Endothelial cell (in vitro differentiated cells): ENCODE measurements at regions not wholly inside any gene's neighbourhood (a gene's known extent, or its start where the extent isn't known, plus 50 kb on each side); places are given as distances from the start of the nearest gene placed in this dataset.

Source experiments
- DNase-seq: peaks from one replicate; pipeline ENCODE4 v3.0.0; 2021; ENCODE audit warnings: low spot score
- H3K27ac Mint-ChIP-seq: one replicate; pipeline ENCODE4 v1.8.0; 2021; ENCODE audit warnings: mixed read lengths, inconsistent platforms; ENCODE audit not compliant: unreplicated experiment
- H3K27me3 Mint-ChIP-seq: one replicate; pipeline ENCODE4 v1.8.0; 2021; ENCODE audit warnings: mild to moderate bottlenecking, moderate library complexity, mixed read lengths, inconsistent platforms; ENCODE audit not compliant: unreplicated experiment
- H3K36me3 Mint-ChIP-seq: one replicate; pipeline ENCODE4 v1.8.0; 2021; ENCODE audit warnings: mild to moderate bottlenecking, low read depth, mixed read lengths, inconsistent platforms; ENCODE audit not compliant: unreplicated experiment
- H3K4me1 Mint-ChIP-seq: one replicate; pipeline ENCODE4 v1.8.0; 2021; ENCODE audit warnings: mild to moderate bottlenecking, mixed read lengths, inconsistent platforms; ENCODE audit not compliant: unreplicated experiment
- H3K4me3 Mint-ChIP-seq: one replicate; pipeline ENCODE4 v1.8.0; 2021; ENCODE audit warnings: mild to moderate bottlenecking, mixed read lengths, inconsistent platforms; ENCODE audit not compliant: unreplicated experiment
- H3K9me3 Mint-ChIP-seq: one replicate; pipeline ENCODE4 v1.8.0; 2021; ENCODE audit warnings: mixed read lengths, inconsistent platforms; ENCODE audit not compliant: unreplicated experiment
- CTCF ChIP-seq: fragments of 200-600 bp; sonication (generic); IDR thresholded peaks from one replicate; pipeline ENCODE4 v1.5.0; 2021; ENCODE audit warnings: antibody characterized with exemption; ENCODE audit not compliant: unreplicated experiment

GRCh38 chr15:70494517-70494851 is 268.9 kb downstream of the UACA start:
- Mint-ChIP-seq H3K27me3 (peaks cover 4% of the 10 kb centered on the region), H3K4me1 (peaks cover 8% of the 10 kb centered on the region), H3K36me3 (peaks cover 3% of the 10 kb centered on the region), H3K9me3 (no peaks in the 10 kb centered on the region), H3K4me3 (no peak overlapping the region), H3K27ac (no peak overlapping the region)
- DNase-seq: no peak
- no peak for TF ChIP-seq CTCF

- DNase-seq: no peak
- Mint-ChIP-seq H3K9me3 (no peaks in the 10 kb centered on the region), H3K36me3 (peaks cover 3% of the 10 kb centered on the region), H3K4me3 (no peak overlapping the region), H3K27ac (peak overlapping the region; percentile 18), H3K27me3 (peaks cover 4% of the 10 kb centered on the region), H3K4me1 (peaks cover 8% of the 10 kb centered on the region)
- no peak for TF ChIP-seq CTCF
Measured at GRCh38 chr15:70493787-70494516, 269.4 kb downstream of the UACA start.

GRCh38 chr15:70493376-70493775 is 270.0 kb downstream of the UACA start:
- Mint-ChIP-seq H3K36me3 (peaks cover 3% of the 10 kb centered on the region), H3K9me3 (no peaks in the 10 kb centered on the region), H3K4me1 (peaks cover 8% of the 10 kb centered on the region), H3K4me3 (no peak overlapping the region), H3K27me3 (peaks cover 4% of the 10 kb centered on the region), H3K27ac (peak overlapping the region; percentile 18)
- no peak for DNase-seq
- TF ChIP-seq CTCF: no peak

- no peaks in the 10 kb centered on the region for H3K9me3 Mint-ChIP-seq
- peaks cover 3% of the 10 kb centered on the region for H3K36me3 Mint-ChIP-seq
- no peak overlapping the region for H3K4me3 Mint-ChIP-seq
- H3K27me3 Mint-ChIP-seq: peaks cover 4% of the 10 kb centered on the region
- peaks cover 8% of the 10 kb centered on the region for H3K4me1 Mint-ChIP-seq
- TF ChIP-seq CTCF: no peak
- no peak overlapping the region for H3K27ac Mint-ChIP-seq
- no peak for DNase-seq
Measured at GRCh38 chr15:70492240-70493177, 270.8 kb downstream of the UACA start.

- Mint-ChIP-seq H3K27me3 (peaks cover 4% of the 10 kb centered on the region), H3K4me1 (peaks cover 8% of the 10 kb centered on the region), H3K4me3 (no peak overlapping the region), H3K9me3 (no peaks in the 10 kb centered on the region), H3K27ac (no peak overlapping the region), H3K36me3 (peaks cover 3% of the 10 kb centered on the region)
- no peak for DNase-seq
- no peak for TF ChIP-seq CTCF
Measured at GRCh38 chr15:70491641-70492040, 271.7 kb downstream of the UACA start.
